SK-N-SH treated with all-trans-retinoic acid at 6 μM for 48 hours (cell line): ENCODE measurements at regions not wholly inside any gene's neighbourhood (a gene's known extent, or its start where the extent isn't known, plus 50 kb on each side); places are given as distances from the start of the nearest gene placed in this dataset.

Experiments used
- ARNTL ChIP-seq: fragments of 450-650 bp; formaldehyde crosslinking; IDR thresholded peaks from 2 replicates; pipeline ENCODE4 v1.5.0; 2020; ENCODE audit warnings: low read depth, mild to moderate bottlenecking, moderate library complexity, borderline replicate concordance
- ESRRG ChIP-seq: fragments of 250-450 bp; sonication (Bioruptor Pico); IDR thresholded peaks from 2 replicates; pipeline ENCODE4 v1.6.1; 2021; ENCODE audit warnings: mild to moderate bottlenecking
- ISL1 ChIP-seq: fragments of 250-450 bp; sonication (Bioruptor Pico); IDR thresholded peaks from 2 replicates; pipeline ENCODE4 v2.1.2; 2022; ENCODE audit warnings: mild to moderate bottlenecking, moderate library complexity
- OSR1 ChIP-seq: fragments of 250-450 bp; sonication (Bioruptor Pico); IDR thresholded peaks from 2 replicates; pipeline ENCODE4 v1.8.0; 2022; ENCODE audit warnings: moderate library complexity, mild to moderate bottlenecking, inconsistent platforms
- PPARA ChIP-seq: fragments of 250-450 bp; sonication (Bioruptor Pico); IDR thresholded peaks from 2 replicates; pipeline ENCODE4 v1.5.0; 2020; ENCODE audit warnings: mild to moderate bottlenecking, borderline replicate concordance
- SNAI2 ChIP-seq: fragments of 250-450 bp; sonication (Bioruptor Pico); IDR thresholded peaks from 2 replicates; pipeline ENCODE4 v1.5.0; 2020; ENCODE audit warnings: mild to moderate bottlenecking, moderate library complexity
- TCF4 ChIP-seq: fragments of 250-450 bp; sonication (Bioruptor Pico); IDR thresholded peaks from 2 replicates; pipeline ENCODE4 v1.8.0; 2021; ENCODE audit warnings: mild to moderate bottlenecking, moderate library complexity, borderline replicate concordance
- ZC3H10 ChIP-seq: fragments of 250-450 bp; sonication (Bioruptor Pico); IDR thresholded peaks from 2 replicates; pipeline ENCODE4 v1.5.1; 2021; ENCODE audit warnings: mild to moderate bottlenecking, moderate library complexity
- ZFP3 ChIP-seq: fragments of 250-450 bp; sonication (Bioruptor Pico); IDR thresholded peaks from 2 replicates; pipeline ENCODE4 v1.5.0; 2020; ENCODE audit warnings: mild to moderate bottlenecking, moderate library complexity
- ZFP30 ChIP-seq: fragments of 450-650 bp; formaldehyde crosslinking; IDR thresholded peaks from 2 replicates; pipeline ENCODE4 v1.5.0; 2022; ENCODE audit warnings: mild to moderate bottlenecking, moderate library complexity
- ZNF565 ChIP-seq: fragments of 450-650 bp; formaldehyde crosslinking; conservative IDR thresholded peaks from 2 replicates; pipeline ENCODE4 v1.5.0; 2020; ENCODE audit warnings: low read depth, mild to moderate bottlenecking, moderate library complexity
- ZNF8 ChIP-seq: fragments of 450-650 bp; formaldehyde crosslinking; IDR thresholded peaks from 2 replicates; pipeline ENCODE4 v1.5.0; 2020; ENCODE audit warnings: mild to moderate bottlenecking, moderate library complexity
- TF ChIP-seq, protein P1 (sequence below): fragments of 250-450 bp; sonication (Bioruptor Pico); IDR thresholded peaks from 2 replicates; pipeline ENCODE4 v1.5.1; 2020; ENCODE audit warnings: low read depth, mild to moderate bottlenecking, moderate library complexity
- TF ChIP-seq, protein P2 (sequence below): fragments of 250-450 bp; sonication (Bioruptor Pico); IDR thresholded peaks from 2 replicates; pipeline ENCODE4 v1.8.0; 2021; ENCODE audit warnings: low read depth, mild to moderate bottlenecking, moderate library complexity, borderline replicate concordance

DNA sequence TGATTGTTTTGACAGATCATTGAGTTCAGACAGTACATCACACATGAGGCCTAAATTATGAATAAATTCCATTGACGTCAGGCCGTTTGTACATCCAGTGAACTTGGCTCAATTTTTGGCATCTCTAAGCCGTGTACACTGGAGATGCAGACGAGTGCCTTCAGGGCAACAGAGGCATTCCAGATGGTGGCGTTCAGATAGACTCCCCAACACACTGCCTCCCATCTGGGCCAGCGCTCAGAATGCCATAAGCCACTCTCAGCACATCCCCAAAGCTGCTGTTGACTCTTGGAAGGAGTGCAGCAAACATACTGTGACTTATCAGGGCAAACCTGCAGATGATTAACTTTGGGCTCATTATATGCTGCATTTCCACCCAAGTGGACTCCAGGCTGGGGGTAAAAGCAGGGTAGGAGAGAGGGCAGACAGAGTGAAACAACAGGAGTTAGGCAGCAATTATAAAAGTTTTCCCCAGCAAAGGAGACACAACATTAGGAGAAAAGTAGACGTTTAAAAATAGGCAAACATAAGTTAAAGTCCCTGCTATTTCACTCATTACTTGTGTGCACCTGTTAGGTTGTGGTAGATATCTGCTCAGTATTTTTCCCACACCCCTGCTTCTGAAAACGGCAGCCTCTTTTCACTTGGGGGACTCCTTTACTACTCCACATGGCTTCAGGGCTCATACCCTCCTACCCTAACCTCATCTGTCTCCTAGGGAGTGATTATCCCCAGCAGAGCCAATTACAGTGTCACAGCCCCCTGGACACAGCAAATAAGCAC is 60.2 kb upstream of the PDE3B start:
- TF ChIP-seq ZNF8 (CRISPR knock-in tag) (no peak), ZC3H10 (no peak), OSR1 (no peak), ISL1 (CRISPR knock-in tag) (no peak), SNAI2 (CRISPR knock-in tag) (no peak), ZFP30 (CRISPR knock-in tag) (no peak), TCF4 (CRISPR knock-in tag) (peak; percentile 65; the same call in 1 of the 2 replicates), ARNTL (CRISPR knock-in tag) (no peak), PPARA (no peak), ZNF565 (no peak), ESRRG (no peak), ZFP3 (no peak)
- TF ChIP-seq, protein P1, sequence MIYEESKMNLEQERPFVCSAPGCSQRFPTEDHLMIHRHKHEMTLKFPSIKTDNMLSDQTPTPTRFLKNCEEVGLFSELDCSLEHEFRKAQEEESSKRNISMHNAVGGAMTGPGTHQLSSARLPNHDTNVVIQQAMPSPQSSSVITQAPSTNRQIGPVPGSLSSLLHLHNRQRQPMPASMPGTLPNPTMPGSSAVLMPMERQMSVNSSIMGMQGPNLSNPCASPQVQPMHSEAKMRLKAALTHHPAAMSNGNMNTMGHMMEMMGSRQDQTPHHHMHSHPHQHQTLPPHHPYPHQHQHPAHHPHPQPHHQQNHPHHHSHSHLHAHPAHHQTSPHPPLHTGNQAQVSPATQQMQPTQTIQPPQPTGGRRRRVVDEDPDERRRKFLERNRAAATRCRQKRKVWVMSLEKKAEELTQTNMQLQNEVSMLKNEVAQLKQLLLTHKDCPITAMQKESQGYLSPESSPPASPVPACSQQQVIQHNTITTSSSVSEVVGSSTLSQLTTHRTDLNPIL (CRISPR knock-in tag), result no peak
- TF ChIP-seq, protein P2, sequence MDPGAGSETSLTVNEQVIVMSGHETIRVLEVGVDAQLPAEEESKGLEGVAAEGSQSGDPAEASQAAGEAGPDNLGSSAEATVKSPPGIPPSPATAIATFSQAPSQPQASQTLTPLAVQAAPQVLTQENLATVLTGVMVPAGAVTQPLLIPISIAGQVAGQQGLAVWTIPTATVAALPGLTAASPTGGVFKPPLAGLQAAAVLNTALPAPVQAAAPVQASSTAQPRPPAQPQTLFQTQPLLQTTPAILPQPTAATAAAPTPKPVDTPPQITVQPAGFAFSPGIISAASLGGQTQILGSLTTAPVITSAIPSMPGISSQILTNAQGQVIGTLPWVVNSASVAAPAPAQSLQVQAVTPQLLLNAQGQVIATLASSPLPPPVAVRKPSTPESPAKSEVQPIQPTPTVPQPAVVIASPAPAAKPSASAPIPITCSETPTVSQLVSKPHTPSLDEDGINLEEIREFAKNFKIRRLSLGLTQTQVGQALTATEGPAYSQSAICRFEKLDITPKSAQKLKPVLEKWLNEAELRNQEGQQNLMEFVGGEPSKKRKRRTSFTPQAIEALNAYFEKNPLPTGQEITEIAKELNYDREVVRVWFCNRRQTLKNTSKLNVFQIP, result no peak
